Prostate gland (tissue), 2 donors: ENCODE measurements at regions not wholly inside any gene's neighbourhood (a gene's known extent, or its start where the extent isn't known, plus 50 kb on each side); places are given as distances from the start of the nearest gene placed in this dataset.

ENCODE experiments used
- POLR2A ChIP-seq: fragments of 450-650 bp; IDR thresholded peaks from one replicate; pipeline ENCODE4 v1.6.1; 2016; ENCODE audit warnings: antibody characterized with exemption, mild to moderate bottlenecking
- POLR2AphosphoS5 ChIP-seq: sonication (generic); formaldehyde crosslinking; IDR thresholded peaks from one replicate; pipeline ENCODE4 v1.6.1; 2017; ENCODE audit warnings: antibody characterized with exemption
- TF ChIP-seq, protein P1 (sequence below), 4 experiments: fragments of 200-600 bp in 2 of 4; fragments of 450-650 bp in 2 of 4; sonication (generic) in 2 of 4; IDR thresholded peaks; 1 replicate in 3 of 4; 2 replicates in 1 of 4; pipeline ENCODE4 v1.5.1; 2016 to 2019; ENCODE audit warnings: antibody characterized with exemption in 4 of 4, mild to moderate bottlenecking in 2 of 4, moderate library complexity in 2 of 4

DNA sequence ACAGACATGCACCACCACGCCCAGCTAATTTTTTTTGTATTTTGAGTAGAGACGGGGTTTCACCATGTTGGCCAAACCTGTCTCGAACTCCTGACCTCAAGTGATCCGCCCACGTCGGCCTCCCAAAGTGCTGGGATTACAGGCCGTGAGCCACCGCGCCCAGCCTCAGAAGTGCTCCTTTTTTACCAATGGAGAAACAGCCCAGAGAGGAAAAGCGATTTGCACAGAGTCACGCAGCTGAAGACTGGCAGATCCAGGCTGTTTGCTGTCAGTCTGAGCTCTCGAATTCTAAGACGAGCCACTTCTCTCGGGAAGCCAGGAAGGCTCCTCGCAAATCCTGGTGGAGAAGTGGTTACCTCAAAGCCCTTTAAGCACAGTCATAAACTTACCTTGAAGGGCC is 57.4 kb upstream of the SDK1 start:
- TF ChIP-seq POLR2A (no peak), POLR2AphosphoS5 (no peak)
- TF ChIP-seq, protein P1, sequence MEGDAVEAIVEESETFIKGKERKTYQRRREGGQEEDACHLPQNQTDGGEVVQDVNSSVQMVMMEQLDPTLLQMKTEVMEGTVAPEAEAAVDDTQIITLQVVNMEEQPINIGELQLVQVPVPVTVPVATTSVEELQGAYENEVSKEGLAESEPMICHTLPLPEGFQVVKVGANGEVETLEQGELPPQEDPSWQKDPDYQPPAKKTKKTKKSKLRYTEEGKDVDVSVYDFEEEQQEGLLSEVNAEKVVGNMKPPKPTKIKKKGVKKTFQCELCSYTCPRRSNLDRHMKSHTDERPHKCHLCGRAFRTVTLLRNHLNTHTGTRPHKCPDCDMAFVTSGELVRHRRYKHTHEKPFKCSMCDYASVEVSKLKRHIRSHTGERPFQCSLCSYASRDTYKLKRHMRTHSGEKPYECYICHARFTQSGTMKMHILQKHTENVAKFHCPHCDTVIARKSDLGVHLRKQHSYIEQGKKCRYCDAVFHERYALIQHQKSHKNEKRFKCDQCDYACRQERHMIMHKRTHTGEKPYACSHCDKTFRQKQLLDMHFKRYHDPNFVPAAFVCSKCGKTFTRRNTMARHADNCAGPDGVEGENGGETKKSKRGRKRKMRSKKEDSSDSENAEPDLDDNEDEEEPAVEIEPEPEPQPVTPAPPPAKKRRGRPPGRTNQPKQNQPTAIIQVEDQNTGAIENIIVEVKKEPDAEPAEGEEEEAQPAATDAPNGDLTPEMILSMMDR (IDR thresholded peaks at IDR 0.05), result no peak
